Hepatocyte (in vitro differentiated cells): ENCODE measurements at regions not wholly inside any gene's neighbourhood (a gene's known extent, or its start where the extent isn't known, plus 50 kb on each side); places are given as distances from the start of the nearest gene placed in this dataset.
"Not testable (repeated sequence)": the region's sequence is repeated elsewhere in the genome, so short reads cannot be mapped to it uniquely, and the experiment has no call there.

Experiments
- CTCF ChIP-seq: fragments of 200-600 bp; sonication (generic); IDR thresholded peaks from 2 replicates; pipeline ENCODE4 v1.5.1; 2016; ENCODE audit warnings: antibody characterized with exemption, mild to moderate bottlenecking; ENCODE audit not compliant: poor library complexity
- EZH2 ChIP-seq: fragments of 200-600 bp; sonication (generic); IDR thresholded peaks from 2 replicates; pipeline ENCODE4 v1.6.1; 2016; ENCODE audit warnings: antibody characterized with exemption, mild to moderate bottlenecking, borderline replicate concordance

DNA sequence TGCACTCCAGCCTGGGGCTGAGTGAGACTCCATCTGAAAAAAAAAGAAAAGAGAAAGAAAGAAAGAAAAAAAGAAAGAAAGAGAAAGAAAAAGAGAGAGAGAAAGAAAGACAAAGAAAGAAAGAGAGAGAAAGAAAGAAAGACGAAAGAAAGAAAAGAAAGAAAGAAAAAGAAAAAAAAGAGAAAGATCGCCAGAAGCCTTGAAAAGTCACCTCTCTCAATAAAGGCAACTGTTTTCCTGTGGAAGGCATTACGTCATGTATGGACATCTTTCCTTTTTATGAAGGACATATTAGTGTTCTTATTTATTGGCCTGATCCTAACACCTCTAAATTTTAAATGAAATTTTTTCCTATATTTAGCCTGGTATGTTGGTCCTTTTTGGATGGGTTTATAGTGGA is 310.9 kb upstream of the FRG1 start:
- TF ChIP-seq CTCF, EZH2: not testable (repeated sequence)
